Endothelial cell of umbilical vein (primary cell): ENCODE measurements at regions not wholly inside any gene's neighbourhood (a gene's known extent, or its start where the extent isn't known, plus 50 kb on each side); places are given as distances from the start of the nearest gene placed in this dataset.

Source experiments
- BruUV-seq: library from RNA; stranded (reverse); fragments of 400-500 nt; replicated peaks from 2 replicates; lab custom pipeline; 2021; lab: Mats Ljungman, UMichigan
- CTCF ChIA-PET: fragments of 300-600, 350-600 bp; sonication (Branson Sonifier 250); formaldehyde crosslinking; loops from one replicate; lab custom pipeline; 2021; ENCODE audit warnings: antibody characterized with exemption, inconsistent platforms; lab: Charles Lee
- POLR2A ChIA-PET: fragments of 300-600, 350-600 bp; sonication (Branson Sonifier 250); formaldehyde crosslinking; loops from one replicate; lab custom pipeline; 2021; ENCODE audit warnings: antibody characterized with exemption, inconsistent platforms; lab: Charles Lee
- DNase-seq: peaks from one replicate; pipeline ENCODE4 v3.0.0-alpha.2; 2011; ENCODE audit warnings: low read depth, low spot score
- FAIRE-seq: peaks from 2 replicates; lab custom pipeline; 2011; peaks lifted over from hg19 to GRCh38; lab: Jason Lieb, UNC
- H2AFZ ChIP-seq: 2 replicates; pipeline ENCODE4 v1.6.0; 2012; ENCODE audit warnings: low read depth, low read length, control low read depth, inconsistent platforms
- H3K27ac ChIP-seq: 2 replicates; pipeline ENCODE4 v1.5.1; 2011; ENCODE audit warnings: low read depth, mild to moderate bottlenecking, control low read depth, low read length, moderate library complexity; ENCODE audit not compliant: insufficient read depth
- H3K27me3 ChIP-seq, 2 experiments: 2 replicates each; pipeline versions ENCODE4 v1.6.0 to v1.6.1; 2011; ENCODE audit warnings: low read length in 2 of 2, mixed read lengths in 1 of 2; ENCODE audit not compliant: control insufficient read depth in 2 of 2, insufficient read depth in 2 of 2
- H3K36me3 ChIP-seq, 2 experiments: 2 replicates in 1 of 2; 3 replicates in 1 of 2; pipeline ENCODE4 v1.5.1; 2011; ENCODE audit warnings: low read length in 2 of 2, mild to moderate bottlenecking in 1 of 2, moderate library complexity in 1 of 2; ENCODE audit not compliant: control insufficient read depth in 2 of 2, insufficient read depth in 2 of 2; ENCODE audit errors: extremely low read depth in 1 of 2
- H3K4me1 ChIP-seq: 3 replicates; pipeline ENCODE4 v1.5.1; 2011; ENCODE audit warnings: mild to moderate bottlenecking, low read length; ENCODE audit not compliant: control insufficient read depth, insufficient read depth; ENCODE audit errors: extremely low read depth
- H3K4me2 ChIP-seq: 2 replicates; pipeline ENCODE4 v1.6.1; 2011; ENCODE audit warnings: low read length, control low read depth, mixed read lengths; ENCODE audit not compliant: insufficient read depth
- H3K4me3 ChIP-seq, 3 experiments: fragments of 200-600 bp in 1 of 3; sonication (generic), shearing (Covaris generic) in 1 of 3; replicated peaks in 1 of 3; 2 replicates each; pipeline ENCODE4 v1.5.1; 2011 to 2016; ENCODE audit warnings: control low read depth in 3 of 3, low read length in 3 of 3, mild to moderate bottlenecking in 2 of 3, inconsistent platforms in 1 of 3, low read depth in 1 of 3, moderate library complexity in 1 of 3; ENCODE audit not compliant: insufficient read depth in 1 of 3
- H3K79me2 ChIP-seq: 2 replicates; pipeline ENCODE4 v1.6.0; 2012; ENCODE audit warnings: low read length, inconsistent platforms; ENCODE audit not compliant: control insufficient read depth, insufficient read depth
- H3K9ac ChIP-seq: replicated peaks from 2 replicates; pipeline ENCODE3; 2011; ENCODE audit warnings: low read length, control low read depth; ENCODE audit not compliant: insufficient read depth; ENCODE audit errors: extremely low read depth
- H3K9me1 ChIP-seq: replicated peaks from 3 replicates; pipeline ENCODE4 v1.6.0; 2011; ENCODE audit warnings: mild to moderate bottlenecking, low read length; ENCODE audit not compliant: control insufficient read depth, insufficient read depth; ENCODE audit errors: extremely low read depth
- H3K9me3 ChIP-seq: replicated peaks from 2 replicates; pipeline ENCODE4 v1.5.1; 2012; ENCODE audit warnings: low read length, inconsistent platforms; ENCODE audit not compliant: control insufficient read depth, insufficient read depth
- H4K20me1 ChIP-seq: replicated peaks from 2 replicates; pipeline ENCODE3; 2011; ENCODE audit warnings: mild to moderate bottlenecking, low read length; ENCODE audit not compliant: control insufficient read depth, insufficient read depth; ENCODE audit errors: extremely low read depth
- EZH2 ChIP-seq: IDR thresholded peaks from 2 replicates; pipeline ENCODE4 v1.6.1; 2012; ENCODE audit warnings: borderline replicate concordance, low read depth, mild to moderate bottlenecking, moderate library complexity, low read length, inconsistent platforms; ENCODE audit not compliant: severe bottlenecking
- FOS ChIP-seq: IDR thresholded peaks from 2 replicates; pipeline ENCODE4 v1.6.1; 2011; ENCODE audit warnings: mild to moderate bottlenecking, low read length, moderate library complexity, borderline replicate concordance; ENCODE audit not compliant: insufficient read depth
- GATA2 ChIP-seq: IDR thresholded peaks from 2 replicates; pipeline ENCODE4 v1.7.0; 2011; ENCODE audit warnings: low read depth, mild to moderate bottlenecking, moderate library complexity, mixed read lengths, low read length; ENCODE audit not compliant: insufficient read length, insufficient read depth
- JUN ChIP-seq: IDR thresholded peaks from 2 replicates; pipeline ENCODE4 v1.6.1; 2011; ENCODE audit warnings: borderline replicate concordance, low read depth; ENCODE audit not compliant: insufficient read length, insufficient read depth
- MYC ChIP-seq: IDR thresholded peaks from one replicate; pipeline ENCODE4 v1.6.1; 2011; ENCODE audit warnings: mild to moderate bottlenecking, low read depth, low read length
- POLR2A ChIP-seq: IDR thresholded peaks from 2 replicates; pipeline ENCODE4 v1.6.1; 2012; ENCODE audit warnings: low read depth, mild to moderate bottlenecking, control low read depth, low read length
- POLR2AphosphoS5 ChIP-seq: IDR thresholded peaks from 2 replicates; pipeline ENCODE4 v1.6.1; 2012; ENCODE audit warnings: low read depth, mild to moderate bottlenecking, control low read depth, low read length, moderate library complexity; ENCODE audit not compliant: insufficient read depth
- dilution Hi-C: fragments of 300-500 bp; cut with MboI; formaldehyde crosslinking; loops from one replicate; pipeline ENCODE4 v1.15.0; 2019; ENCODE audit warnings: low sequenced_read_pairs; ENCODE audit not compliant: extremely low pct_ligation_motif_present
- intact Hi-C: fragments of 100-400 bp; cut with micrococcal nuclease; formaldehyde crosslinking; loops from one replicate; pipeline ENCODE4 v1.10.0; 2022
- TF ChIP-seq, protein P1 (sequence below): IDR thresholded peaks from 2 replicates; pipeline ENCODE4 v1.6.1; 2011; ENCODE audit not compliant: insufficient read depth, insufficient read length
- TF ChIP-seq, protein P2 (sequence below), 2 donors: IDR thresholded peaks; 1 replicate in 1 of 2; 2 replicates in 1 of 2; pipeline ENCODE4 v1.5.1; 2011; ENCODE audit warnings: low read length in 2 of 2, mild to moderate bottlenecking in 2 of 2, moderate library complexity in 2 of 2, control low read depth in 1 of 2, inconsistent platforms in 1 of 2, low read depth in 1 of 2; ENCODE audit not compliant: insufficient read depth in 1 of 2; ENCODE audit errors: extremely low read depth in 1 of 2

DNA sequence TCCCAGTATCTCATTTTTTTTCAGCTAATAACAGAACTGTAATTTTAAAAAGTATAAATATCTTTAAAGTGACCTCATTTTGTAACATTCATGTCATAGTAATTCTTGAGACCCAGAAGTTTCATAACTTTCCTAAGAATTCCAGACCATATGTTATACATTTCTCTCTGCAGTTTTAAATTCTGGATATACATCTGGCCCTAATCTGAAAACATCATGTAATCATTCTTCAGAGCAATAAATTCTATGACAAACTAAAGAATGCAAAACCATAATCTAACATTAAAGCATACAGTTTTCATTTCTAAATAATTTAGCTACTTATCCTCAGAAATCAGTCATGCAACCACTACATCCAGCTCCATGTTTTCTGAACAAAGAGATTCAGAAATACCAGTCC, 198.3 kb upstream of the SLC35G4 start:
- CTCF ChIA-PET, result interaction anchor here (0.7 to 1.5 kb wide), 3 partner anchors 11 to 47 kb away, joined by 3 to 5 read pairs (median 4); no protein-coding TSS in a partner anchor
- H3K9me3 ChIP-seq, result no peaks in the 10 kb centered on the region
- H3K9ac ChIP-seq, result no peak overlapping the region
- no peak overlapping the region for H3K27ac ChIP-seq
- intact Hi-C loops, result no loop called here
- no TSS peak for BruUV-seq
- H2AFZ ChIP-seq, result no peak overlapping the region
- no peak overlapping the region for H3K4me2 ChIP-seq
- H3K4me3 ChIP-seq, result no peak overlapping the region
- TF ChIP-seq GATA2 (no peak), POLR2AphosphoS5 (no peak), POLR2A (no peak), MYC (no peak), JUN (no peak), FOS (no peak), EZH2 (no peak)
- TF ChIP-seq, protein P1, sequence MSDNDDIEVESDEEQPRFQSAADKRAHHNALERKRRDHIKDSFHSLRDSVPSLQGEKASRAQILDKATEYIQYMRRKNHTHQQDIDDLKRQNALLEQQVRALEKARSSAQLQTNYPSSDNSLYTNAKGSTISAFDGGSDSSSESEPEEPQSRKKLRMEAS, result no peak
- TF ChIP-seq, protein P2, sequence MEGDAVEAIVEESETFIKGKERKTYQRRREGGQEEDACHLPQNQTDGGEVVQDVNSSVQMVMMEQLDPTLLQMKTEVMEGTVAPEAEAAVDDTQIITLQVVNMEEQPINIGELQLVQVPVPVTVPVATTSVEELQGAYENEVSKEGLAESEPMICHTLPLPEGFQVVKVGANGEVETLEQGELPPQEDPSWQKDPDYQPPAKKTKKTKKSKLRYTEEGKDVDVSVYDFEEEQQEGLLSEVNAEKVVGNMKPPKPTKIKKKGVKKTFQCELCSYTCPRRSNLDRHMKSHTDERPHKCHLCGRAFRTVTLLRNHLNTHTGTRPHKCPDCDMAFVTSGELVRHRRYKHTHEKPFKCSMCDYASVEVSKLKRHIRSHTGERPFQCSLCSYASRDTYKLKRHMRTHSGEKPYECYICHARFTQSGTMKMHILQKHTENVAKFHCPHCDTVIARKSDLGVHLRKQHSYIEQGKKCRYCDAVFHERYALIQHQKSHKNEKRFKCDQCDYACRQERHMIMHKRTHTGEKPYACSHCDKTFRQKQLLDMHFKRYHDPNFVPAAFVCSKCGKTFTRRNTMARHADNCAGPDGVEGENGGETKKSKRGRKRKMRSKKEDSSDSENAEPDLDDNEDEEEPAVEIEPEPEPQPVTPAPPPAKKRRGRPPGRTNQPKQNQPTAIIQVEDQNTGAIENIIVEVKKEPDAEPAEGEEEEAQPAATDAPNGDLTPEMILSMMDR (IDR thresholded peaks at IDR 0.05; ENCODE audit: extremely low read depth in 1 of 2, insufficient read depth in 1 of 2, low read depth in 1 of 2, low read length in 2 of 2), result no peak
- no peaks in the 10 kb centered on the region for H3K79me2 ChIP-seq
- DNase-seq, result no peak
- no peaks in the 10 kb centered on the region for H4K20me1 ChIP-seq
- no peaks in the 10 kb centered on the region for H3K36me3 ChIP-seq
- POLR2A ChIA-PET, result no interaction called here
- FAIRE-seq, result no peak
- no peaks in the 10 kb centered on the region for H3K9me1 ChIP-seq
- dilution Hi-C loops, result no loop called here
- no peaks in the 10 kb centered on the region for H3K27me3 ChIP-seq
- H3K4me1 ChIP-seq, result no peaks in the 10 kb centered on the region
